LNCaP clone FGC (cell line): ENCODE measurements at regions not wholly inside any gene's neighbourhood (a gene's known extent, or its start where the extent isn't known, plus 50 kb on each side); places are given as distances from the start of the nearest gene placed in this dataset.
"Not testable (repeated sequence)": the region's sequence is repeated elsewhere in the genome, so short reads cannot be mapped to it uniquely, and the experiment has no call there.

Experiments used
- DNase-seq: peaks from one replicate; pipeline ENCODE4 v3.0.0-alpha.2; 2011; ENCODE audit warnings: low read depth
- H3K4me3 ChIP-seq: 2 replicates; pipeline ENCODE4 v1.5.1; 2011; ENCODE audit warnings: mild to moderate bottlenecking, low read depth, low read length, control low read depth
- TF ChIP-seq, protein P1 (sequence below): IDR thresholded peaks from 2 replicates; pipeline ENCODE4 v1.5.1; 2012; ENCODE audit warnings: mild to moderate bottlenecking; ENCODE audit not compliant: control insufficient read depth, insufficient read depth; ENCODE audit errors: extremely low read depth

DNA sequence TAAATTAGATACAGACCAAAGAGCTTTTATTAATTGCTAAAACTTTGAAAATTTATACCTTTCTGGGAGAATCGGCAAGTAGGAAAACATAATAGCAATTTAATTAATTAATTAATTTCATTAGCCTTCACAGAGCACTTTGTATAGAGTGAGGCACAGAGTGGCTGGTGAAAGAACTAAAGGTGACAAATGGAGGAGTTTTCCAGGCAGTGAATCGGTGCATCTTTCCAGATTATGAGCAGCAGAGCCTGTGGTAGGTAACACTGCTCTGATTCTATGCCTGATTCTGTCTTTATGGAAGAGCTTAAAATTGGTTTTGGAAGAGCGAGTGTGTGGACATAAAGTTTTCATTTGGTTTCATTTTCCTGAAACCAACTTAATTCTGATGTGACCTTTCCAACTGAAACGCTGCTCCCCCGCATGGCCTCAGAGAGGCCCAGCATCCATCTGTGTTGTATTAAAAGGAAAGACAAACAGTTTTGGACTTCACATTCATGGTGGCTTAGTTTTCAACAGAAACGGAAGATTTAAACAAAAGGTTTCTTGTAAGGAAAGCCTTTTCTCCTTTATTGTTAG is 188.9 kb upstream of the RPS23 start:
- no peak overlapping the region for H3K4me3 ChIP-seq
- DNase-seq: no peak
- TF ChIP-seq, protein P1, sequence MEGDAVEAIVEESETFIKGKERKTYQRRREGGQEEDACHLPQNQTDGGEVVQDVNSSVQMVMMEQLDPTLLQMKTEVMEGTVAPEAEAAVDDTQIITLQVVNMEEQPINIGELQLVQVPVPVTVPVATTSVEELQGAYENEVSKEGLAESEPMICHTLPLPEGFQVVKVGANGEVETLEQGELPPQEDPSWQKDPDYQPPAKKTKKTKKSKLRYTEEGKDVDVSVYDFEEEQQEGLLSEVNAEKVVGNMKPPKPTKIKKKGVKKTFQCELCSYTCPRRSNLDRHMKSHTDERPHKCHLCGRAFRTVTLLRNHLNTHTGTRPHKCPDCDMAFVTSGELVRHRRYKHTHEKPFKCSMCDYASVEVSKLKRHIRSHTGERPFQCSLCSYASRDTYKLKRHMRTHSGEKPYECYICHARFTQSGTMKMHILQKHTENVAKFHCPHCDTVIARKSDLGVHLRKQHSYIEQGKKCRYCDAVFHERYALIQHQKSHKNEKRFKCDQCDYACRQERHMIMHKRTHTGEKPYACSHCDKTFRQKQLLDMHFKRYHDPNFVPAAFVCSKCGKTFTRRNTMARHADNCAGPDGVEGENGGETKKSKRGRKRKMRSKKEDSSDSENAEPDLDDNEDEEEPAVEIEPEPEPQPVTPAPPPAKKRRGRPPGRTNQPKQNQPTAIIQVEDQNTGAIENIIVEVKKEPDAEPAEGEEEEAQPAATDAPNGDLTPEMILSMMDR: no peak

DNA sequence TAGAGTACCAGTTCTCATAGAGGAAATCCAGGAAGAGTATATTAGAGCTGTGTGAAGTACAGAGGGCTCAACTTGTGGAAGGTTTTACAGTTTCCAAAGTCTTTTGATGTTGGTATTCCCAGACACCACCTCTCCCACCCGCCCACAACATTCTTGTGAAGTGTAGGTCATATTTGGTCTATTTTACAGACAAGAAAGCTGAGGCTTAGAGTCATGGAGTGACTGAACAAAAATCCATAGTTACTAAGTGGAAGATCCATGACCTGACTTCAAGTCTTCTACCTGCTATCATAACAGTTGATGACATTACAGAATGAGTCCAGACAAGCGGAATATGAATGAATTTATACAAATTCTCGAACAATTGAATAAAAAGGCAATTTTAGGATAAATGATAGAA is 187.1 kb upstream of the RPS23 start:
- DNase-seq: no peak
- H3K4me3 ChIP-seq: no peak overlapping the region
- TF ChIP-seq, protein P1: no peak

DNA sequence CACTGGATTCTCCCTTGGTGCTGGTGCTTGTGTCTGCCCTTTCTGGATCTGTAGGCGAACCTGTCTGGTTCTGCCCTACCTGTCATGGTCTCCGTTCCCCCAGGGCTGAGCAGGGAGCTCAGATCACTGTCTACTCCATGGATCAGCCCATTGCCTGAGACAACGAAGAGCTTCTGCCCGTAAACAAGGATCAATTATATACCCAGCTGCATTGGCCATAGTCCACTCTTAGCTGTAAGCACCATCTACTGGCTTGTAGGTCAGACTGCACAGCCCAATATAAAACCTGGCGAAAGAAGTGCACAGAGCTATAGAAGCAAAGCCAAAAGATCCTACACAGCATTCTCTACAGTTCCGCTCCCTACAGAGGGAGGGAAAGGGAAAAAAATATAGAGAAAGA is 181.5 kb upstream of the RPS23 start:
- no peak for DNase-seq
- TF ChIP-seq, protein P1: no peak
- no peak overlapping the region for H3K4me3 ChIP-seq

DNA sequence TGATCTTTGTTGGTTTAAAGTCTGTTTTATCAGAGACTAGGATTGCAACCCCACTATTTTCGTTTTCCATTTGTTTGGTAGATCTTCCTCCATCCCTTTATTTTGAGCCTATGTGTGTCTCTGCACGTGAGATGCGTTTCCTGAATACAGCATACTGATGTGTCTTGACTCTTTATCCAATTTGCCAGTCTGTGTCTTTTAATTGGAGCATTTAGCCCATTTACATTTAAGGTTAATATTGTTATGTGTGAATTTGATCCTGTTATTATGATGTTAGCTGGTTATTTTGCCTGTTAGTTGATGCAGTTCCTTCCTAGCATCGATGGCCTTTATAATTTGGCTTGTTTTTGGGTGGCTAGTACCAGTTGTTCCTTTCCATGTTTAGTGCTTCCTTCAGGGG is 177.2 kb upstream of the RPS23 start:
- DNase-seq, H3K4me3 ChIP-seq: not testable (repeated sequence)

DNA sequence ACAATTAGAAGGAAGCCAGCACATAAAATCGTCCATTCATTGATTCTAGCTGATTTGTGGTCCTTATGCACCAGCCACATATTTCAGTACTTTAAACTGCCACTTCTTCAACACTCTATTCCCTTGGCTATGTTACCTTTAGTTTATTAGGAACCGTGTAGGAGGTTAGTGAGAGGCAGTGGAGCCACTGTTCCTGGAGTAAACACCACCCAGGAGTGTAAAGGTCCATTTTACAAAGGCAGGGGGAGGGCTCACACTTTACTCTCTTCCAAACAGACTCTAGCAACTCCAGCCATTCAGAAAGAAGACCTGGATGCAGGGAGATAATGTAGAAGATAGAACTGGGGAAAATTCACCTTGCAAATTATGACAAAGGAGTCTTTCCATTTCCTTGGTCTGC is 170.2 kb upstream of the RPS23 start:
- no peak for DNase-seq
- no peak overlapping the region for H3K4me3 ChIP-seq
- TF ChIP-seq, protein P1: no peak

DNA sequence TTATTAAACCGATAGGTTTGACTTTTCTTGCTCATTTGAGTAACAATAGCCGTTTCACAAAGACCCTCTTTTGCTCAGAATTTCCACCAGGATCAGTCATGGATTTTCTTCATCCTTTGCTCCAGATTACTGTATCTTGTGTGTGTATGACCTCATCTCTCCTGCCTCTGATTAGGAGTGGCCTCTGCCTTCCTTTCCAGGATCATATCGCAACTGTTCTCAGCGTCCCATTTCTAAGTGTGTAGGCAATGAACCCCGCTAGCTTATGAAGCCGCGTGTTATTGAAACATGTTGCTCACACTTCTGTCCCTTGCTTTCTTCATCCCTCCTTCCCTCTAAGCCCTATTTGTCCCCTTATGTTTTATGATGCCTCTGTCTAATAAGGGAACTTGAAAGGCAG is 169.8 kb upstream of the RPS23 start:
- no peak for DNase-seq
- H3K4me3 ChIP-seq: no peak overlapping the region
- TF ChIP-seq, protein P1: no peak

DNA sequence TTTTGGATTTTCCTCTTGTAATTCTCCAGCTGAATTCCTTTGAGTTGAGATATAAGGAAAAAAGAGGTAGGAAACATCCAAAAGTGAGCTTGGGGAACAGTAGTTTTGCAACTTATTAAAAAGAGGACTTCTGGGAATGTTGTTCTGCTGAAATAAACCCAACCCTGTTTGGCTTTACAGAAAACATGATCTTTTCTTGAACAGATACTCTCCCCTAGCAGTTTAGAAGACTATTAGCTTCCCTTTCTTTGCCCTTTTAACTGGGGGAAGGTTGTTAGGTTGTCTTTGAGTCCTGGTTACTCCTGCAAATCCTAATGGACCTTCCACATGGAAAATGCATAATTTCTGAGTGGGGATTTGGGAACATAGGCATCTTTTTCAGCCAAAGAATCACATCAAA is 168.7 kb upstream of the RPS23 start:
- TF ChIP-seq, protein P1: no peak
- no peak overlapping the region for H3K4me3 ChIP-seq
- DNase-seq: no peak

DNA sequence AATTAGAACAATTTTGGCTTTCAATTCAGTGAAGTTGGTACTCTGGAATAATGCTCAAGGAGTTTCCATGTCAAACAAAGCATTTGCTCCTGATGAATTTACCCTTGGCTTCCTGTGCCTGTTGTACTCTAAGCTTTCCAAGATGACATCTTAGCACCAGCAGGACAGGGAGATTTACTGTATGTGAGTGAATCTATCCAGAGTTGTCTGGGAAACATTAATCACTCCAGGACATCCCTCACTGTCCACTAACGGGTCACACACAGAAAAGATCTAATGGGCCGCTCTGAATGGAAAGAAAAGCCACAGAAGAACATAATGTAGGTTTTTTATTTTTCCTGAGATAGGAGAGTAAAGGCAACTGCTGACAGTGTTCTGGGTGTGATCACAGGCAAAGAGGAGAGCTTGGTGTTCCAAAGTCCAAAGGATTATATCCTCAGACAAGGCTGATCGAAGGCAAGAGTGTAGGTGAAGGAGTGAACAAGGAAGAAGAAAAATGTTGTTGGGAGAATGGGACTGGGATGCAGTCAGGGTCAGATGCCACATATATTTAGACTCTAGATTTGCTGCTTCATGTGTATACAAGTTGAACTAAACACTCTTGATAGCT is 167.7 kb upstream of the RPS23 start:
- no peak for DNase-seq
- TF ChIP-seq, protein P1: no peak

More for the DNA sequence above, 167.7 kb upstream of the RPS23 start:
- H3K4me3 ChIP-seq: no peak overlapping the region
